ENCODE measurements at regions not wholly inside any gene's neighbourhood (a gene's known extent, or its start where the extent isn't known, plus 50 kb on each side); places are given as distances from the start of the nearest gene placed in this dataset.

GRCh38 chr12:82213761-82214160 is 144.4 kb downstream of the CCDC59 start:
- Histone ChIP-seq H3K4me3 (no peak overlapping the region), H3K27me3 (ENCODE audit: control insufficient read depth in 2 of 2, insufficient read depth in 2 of 2, low read length in 2 of 2) (no peaks in the 10 kb centered on the region), H4K20me1 (replicated peaks; ENCODE audit: control insufficient read depth, insufficient read depth, low read length) (no peaks in the 10 kb centered on the region), H3K9me1 (ENCODE audit: control insufficient read depth, insufficient read depth, low read length) (no peaks in the 10 kb centered on the region), H3K4me1 (replicated peaks in 1 of 2; ENCODE audit: control insufficient read depth in 2 of 2, insufficient read depth in 2 of 2, low read length in 2 of 2) (no peaks in the 10 kb centered on the region), H3K9ac (ENCODE audit: insufficient read depth in 1 of 2, low read depth in 2 of 2, low read length in 2 of 2) (no peak overlapping the region), H2AFZ (ENCODE audit: low read depth, low read length) (no peak overlapping the region), H3K79me2 (ENCODE audit: control insufficient read depth, insufficient read depth, low read length) (no peaks in the 10 kb centered on the region), H3K36me3 (ENCODE audit: control insufficient read depth, insufficient read depth, low read length) (no peaks in the 10 kb centered on the region), H3K9me3 (replicated peaks; ENCODE audit: control insufficient read depth, insufficient read depth, low read depth, low read length) (no peaks in the 10 kb centered on the region), H3K4me2 (ENCODE audit: insufficient read depth, low read length) (no peak overlapping the region), H3K27ac (ENCODE audit: extremely low read depth, low read depth, low read length) (no peak overlapping the region)
- POLR2A ChIA-PET, result no interaction called here
- BruUV-seq (replicated peaks), result no TSS peak
- ATAC-seq (no peak), FAIRE-seq (no peak), DNase-seq (ENCODE audit: extremely low read depth in 1 of 4, low spot score in 3 of 4) (no peak)
- intact Hi-C loops (cut with micrococcal nuclease) (no loop called here), in situ Hi-C loops (cut with MboI) (no loop called here)
- 0% methylated on average over 2 of the region's 2 CpGs for WGBS (ENCODE audit: insufficient coverage, low coverage, missing lambda C conversion rate)
- CTCF ChIA-PET (ENCODE audit: low intra/inter-chr PET ratio), result no interaction called here
- TF ChIP-seq, protein P1, sequence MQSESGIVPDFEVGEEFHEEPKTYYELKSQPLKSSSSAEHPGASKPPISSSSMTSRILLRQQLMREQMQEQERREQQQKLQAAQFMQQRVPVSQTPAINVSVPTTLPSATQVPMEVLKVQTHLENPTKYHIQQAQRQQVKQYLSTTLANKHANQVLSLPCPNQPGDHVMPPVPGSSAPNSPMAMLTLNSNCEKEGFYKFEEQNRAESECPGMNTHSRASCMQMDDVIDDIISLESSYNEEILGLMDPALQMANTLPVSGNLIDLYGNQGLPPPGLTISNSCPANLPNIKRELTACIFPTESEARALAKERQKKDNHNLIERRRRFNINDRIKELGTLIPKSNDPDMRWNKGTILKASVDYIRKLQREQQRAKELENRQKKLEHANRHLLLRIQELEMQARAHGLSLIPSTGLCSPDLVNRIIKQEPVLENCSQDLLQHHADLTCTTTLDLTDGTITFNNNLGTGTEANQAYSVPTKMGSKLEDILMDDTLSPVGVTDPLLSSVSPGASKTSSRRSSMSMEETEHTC (IDR thresholded peaks at IDR 0.05), result no peak
- TF ChIP-seq TEAD1 (CRISPR knock-in tag; IDR thresholded peaks at IDR 0.05) (no peak), ADNP (tag; IDR thresholded peaks at IDR 0.05) (no peak), CAMTA2 (CRISPR knock-in tag; conservative IDR thresholded peaks at IDR 0.05) (no peak), CREB5 (CRISPR knock-in tag; IDR thresholded peaks at IDR 0.05) (no peak), HDAC8 (tag; IDR thresholded peaks at IDR 0.05) (no peak), ZNF274 (IDR thresholded peaks at IDR 0.05; ENCODE audit: borderline replicate concordance, low read depth, low read length) (no peak), ZBED1 (IDR thresholded peaks at IDR 0.05) (no peak)
- TF ChIP-seq, protein P2, sequence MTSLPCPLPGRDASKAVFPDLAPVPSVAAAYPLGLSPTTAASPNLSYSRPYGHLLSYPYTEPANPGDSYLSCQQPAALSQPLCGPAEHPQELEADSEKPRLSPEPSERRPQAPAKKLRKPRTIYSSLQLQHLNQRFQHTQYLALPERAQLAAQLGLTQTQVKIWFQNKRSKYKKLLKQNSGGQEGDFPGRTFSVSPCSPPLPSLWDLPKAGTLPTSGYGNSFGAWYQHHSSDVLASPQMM (CRISPR knock-in tag; IDR thresholded peaks at IDR 0.05), result no peak
- TF ChIP-seq, protein P3, sequence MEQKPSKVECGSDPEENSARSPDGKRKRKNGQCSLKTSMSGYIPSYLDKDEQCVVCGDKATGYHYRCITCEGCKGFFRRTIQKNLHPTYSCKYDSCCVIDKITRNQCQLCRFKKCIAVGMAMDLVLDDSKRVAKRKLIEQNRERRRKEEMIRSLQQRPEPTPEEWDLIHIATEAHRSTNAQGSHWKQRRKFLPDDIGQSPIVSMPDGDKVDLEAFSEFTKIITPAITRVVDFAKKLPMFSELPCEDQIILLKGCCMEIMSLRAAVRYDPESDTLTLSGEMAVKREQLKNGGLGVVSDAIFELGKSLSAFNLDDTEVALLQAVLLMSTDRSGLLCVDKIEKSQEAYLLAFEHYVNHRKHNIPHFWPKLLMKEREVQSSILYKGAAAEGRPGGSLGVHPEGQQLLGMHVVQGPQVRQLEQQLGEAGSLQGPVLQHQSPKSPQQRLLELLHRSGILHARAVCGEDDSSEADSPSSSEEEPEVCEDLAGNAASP (IDR thresholded peaks at IDR 0.05), result no peak
- TF ChIP-seq, protein P4, sequence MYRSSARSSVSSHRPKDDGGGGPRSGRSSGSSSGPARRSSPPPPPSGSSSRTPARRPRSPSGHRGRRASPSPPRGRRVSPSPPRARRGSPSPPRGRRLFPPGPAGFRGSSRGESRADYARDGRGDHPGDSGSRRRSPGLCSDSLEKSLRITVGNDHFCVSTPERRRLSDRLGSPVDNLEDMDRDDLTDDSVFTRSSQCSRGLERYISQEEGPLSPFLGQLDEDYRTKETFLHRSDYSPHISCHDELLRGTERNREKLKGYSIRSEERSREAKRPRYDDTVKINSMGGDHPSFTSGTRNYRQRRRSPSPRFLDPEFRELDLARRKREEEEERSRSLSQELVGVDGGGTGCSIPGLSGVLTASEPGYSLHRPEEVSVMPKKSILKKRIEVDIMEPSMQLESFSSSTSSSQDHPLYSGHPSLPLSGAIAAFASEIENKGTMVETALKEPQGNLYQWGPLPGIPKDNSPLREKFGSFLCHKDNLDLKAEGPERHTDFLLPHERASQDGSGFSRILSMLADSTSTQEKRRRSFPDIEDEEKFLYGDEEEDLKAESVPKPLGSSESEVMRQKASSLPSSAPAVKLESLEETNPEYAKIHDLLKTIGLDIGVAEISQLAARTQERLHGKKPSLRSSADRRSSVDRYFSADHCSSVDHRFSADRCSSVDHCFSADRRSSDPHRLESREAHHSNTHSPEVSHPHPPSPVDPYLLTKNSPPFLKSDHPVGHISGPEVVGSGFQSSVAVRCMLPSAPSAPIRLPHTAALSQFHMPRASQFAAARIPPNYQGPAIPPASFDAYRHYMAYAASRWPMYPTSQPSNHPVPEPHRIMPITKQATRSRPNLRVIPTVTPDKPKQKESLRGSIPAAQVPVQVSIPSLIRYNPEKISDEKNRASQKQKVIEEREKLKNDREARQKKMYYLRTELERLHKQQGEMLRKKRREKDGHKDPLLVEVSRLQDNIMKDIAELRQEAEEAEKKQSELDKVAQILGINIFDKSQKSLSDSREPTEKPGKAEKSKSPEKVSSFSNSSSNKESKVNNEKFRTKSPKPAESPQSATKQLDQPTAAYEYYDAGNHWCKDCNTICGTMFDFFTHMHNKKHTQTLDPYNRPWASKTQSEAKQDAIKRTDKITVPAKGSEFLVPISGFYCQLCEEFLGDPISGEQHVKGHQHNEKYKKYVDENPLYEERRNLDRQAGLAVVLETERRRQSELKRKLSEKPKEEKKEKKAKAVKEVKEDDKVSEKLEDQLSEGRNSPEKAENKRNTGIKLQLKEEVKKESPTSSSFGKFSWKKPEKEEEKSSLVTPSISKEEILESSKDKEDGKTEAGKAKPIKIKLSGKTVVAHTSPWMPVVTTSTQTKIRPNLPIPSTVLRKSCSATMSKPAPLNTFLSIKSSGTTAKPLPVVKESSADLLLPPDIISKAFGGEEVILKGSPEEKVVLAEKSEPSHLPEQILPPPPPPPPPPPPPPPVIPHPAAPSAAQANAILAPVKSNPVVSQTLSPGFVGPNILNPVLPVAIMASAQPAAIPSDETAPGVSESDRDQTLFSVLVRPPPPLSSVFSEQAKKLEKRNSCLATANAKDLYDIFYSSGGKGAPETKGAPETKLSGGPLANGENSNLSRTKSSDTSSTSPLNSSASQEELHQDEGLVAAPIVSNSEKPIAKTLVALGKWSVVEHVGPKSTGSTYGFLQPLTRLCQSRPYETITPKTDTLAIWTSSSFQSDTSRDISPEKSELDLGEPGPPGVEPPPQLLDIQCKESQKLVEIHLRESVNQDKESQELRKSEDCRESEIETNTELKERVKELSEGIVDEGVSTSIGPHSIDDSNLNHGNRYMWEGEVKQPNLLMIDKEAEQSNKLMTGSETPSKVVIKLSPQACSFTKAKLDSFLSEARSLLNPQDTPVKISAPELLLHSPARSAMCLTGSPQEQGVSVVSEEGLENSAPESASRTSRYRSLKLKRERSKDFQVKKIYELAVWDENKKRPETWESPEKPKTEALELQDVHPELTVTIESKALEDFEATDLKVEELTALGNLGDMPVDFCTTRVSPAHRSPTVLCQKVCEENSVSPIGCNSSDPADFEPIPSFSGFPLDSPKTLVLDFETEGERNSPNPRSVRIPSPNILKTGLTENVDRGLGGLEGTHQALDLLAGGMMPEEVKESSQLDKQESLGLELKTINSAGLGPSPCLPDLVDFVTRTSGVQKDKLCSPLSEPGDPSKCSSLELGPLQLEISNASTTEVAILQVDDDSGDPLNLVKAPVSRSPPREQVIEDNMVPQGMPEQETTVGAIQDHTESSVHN (IDR thresholded peaks at IDR 0.05; ENCODE audit: borderline replicate concordance in 1 of 2, low read depth in 1 of 2), result no peak

All from K562 (cell line).